ENCODE measurements at regions not wholly inside any gene's neighbourhood (a gene's known extent, or its start where the extent isn't known, plus 50 kb on each side); places are given as distances from the start of the nearest gene placed in this dataset.

- TF ChIP-seq, protein P1, sequence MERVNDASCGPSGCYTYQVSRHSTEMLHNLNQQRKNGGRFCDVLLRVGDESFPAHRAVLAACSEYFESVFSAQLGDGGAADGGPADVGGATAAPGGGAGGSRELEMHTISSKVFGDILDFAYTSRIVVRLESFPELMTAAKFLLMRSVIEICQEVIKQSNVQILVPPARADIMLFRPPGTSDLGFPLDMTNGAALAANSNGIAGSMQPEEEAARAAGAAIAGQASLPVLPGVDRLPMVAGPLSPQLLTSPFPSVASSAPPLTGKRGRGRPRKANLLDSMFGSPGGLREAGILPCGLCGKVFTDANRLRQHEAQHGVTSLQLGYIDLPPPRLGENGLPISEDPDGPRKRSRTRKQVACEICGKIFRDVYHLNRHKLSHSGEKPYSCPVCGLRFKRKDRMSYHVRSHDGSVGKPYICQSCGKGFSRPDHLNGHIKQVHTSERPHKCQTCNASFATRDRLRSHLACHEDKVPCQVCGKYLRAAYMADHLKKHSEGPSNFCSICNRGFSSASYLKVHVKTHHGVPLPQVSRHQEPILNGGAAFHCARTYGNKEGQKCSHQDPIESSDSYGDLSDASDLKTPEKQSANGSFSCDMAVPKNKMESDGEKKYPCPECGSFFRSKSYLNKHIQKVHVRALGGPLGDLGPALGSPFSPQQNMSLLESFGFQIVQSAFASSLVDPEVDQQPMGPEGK (CRISPR knock-in tag; IDR thresholded peaks at IDR 0.05; ENCODE audit: borderline replicate concordance) = no peak
- TF ChIP-seq BACH2 (CRISPR knock-in tag; IDR thresholded peaks at IDR 0.05; ENCODE audit: borderline replicate concordance) = no peak
- TF ChIP-seq ARNTL (CRISPR knock-in tag; IDR thresholded peaks at IDR 0.05; ENCODE audit: borderline replicate concordance, low read depth) = no peak
- no peak for TF ChIP-seq ZFP30 (CRISPR knock-in tag; IDR thresholded peaks at IDR 0.05)
- TF ChIP-seq ZFP3 (CRISPR knock-in tag; IDR thresholded peaks at IDR 0.05) = no peak
- TF ChIP-seq TSHZ2 (CRISPR knock-in tag; IDR thresholded peaks at IDR 0.05) = no peak
- no peak for TF ChIP-seq TOX (CRISPR knock-in tag; IDR thresholded peaks at IDR 0.05; ENCODE audit: borderline replicate concordance)
- TF ChIP-seq ESRRG (CRISPR knock-in tag; IDR thresholded peaks at IDR 0.05) = no peak
- TF ChIP-seq CSDC2 (CRISPR knock-in tag; IDR thresholded peaks at IDR 0.05) = no peak
- no peak for TF ChIP-seq CSRNP3 (CRISPR knock-in tag; IDR thresholded peaks at IDR 0.05)
- no peak for TF ChIP-seq TCF4 (CRISPR knock-in tag; IDR thresholded peaks at IDR 0.05; ENCODE audit: borderline replicate concordance)
- TF ChIP-seq SNAI2 (CRISPR knock-in tag; IDR thresholded peaks at IDR 0.05) = no peak
These were observed 229.3 kb downstream of the CLIC5 start for GRCh38 chr6:45786355-45786781.

Data from SK-N-SH treated with all-trans-retinoic acid at 6 μM for 48 hours (cell line).